Breast epithelium (tissue), 3 donors: ENCODE measurements at regions not wholly inside any gene's neighbourhood (a gene's known extent, or its start where the extent isn't known, plus 50 kb on each side); places are given as distances from the start of the nearest gene placed in this dataset.

ENCODE experiments used
- CTCF ChIP-seq, 3 donors: fragments of 450-650 bp; IDR thresholded peaks; one replicate each; pipeline ENCODE4 v1.5.1; 2016 to 2017; ENCODE audit warnings: antibody characterized with exemption in 3 of 3, mild to moderate bottlenecking in 3 of 3, moderate library complexity in 3 of 3
- POLR2A ChIP-seq: fragments of 450-650 bp; IDR thresholded peaks from one replicate; pipeline ENCODE4 v1.6.1; 2016; ENCODE audit warnings: antibody characterized with exemption, mild to moderate bottlenecking, moderate library complexity

- TF ChIP-seq CTCF (IDR thresholded peaks at IDR 0.05) (no peak), POLR2A (no peak)
Observed at GRCh38 chr1:57966751-57967406, 543.0 kb upstream of the DAB1 start.
